ENCODE measurements at regions not wholly inside any gene's neighbourhood (a gene's known extent, or its start where the extent isn't known, plus 50 kb on each side); places are given as distances from the start of the nearest gene placed in this dataset.

DNA sequence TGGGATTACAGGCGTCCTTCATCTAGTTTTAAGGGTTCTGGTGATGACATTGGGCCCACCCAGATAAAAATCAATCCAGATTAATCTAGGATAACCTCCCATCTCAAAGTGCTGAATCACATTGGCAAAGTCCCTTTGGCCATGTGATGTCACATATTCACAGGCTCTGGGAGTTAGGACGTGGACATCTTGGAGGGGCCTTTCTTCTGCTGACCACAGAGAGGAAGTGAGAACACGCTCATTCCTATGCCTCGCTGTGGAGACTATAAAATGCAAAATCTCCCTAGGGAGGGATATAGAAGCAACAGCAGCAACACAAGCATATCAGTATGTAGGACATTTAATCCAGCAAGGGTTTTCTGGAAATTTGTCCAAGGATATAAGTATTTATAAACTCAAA lies 266.0 kb upstream of the PITRM1 start:
- Mint-ChIP-seq H3K36me3 (no peaks in the 10 kb centered on the region), H3K27ac (no peak overlapping the region), H3K4me1 (no peaks in the 10 kb centered on the region), H3K9me3 (no peaks in the 10 kb centered on the region), H3K4me3 (no peak overlapping the region)
- ATAC-seq (no peak), DNase-seq (ENCODE audit: low spot score in 2 of 2) (no peak)

DNA sequence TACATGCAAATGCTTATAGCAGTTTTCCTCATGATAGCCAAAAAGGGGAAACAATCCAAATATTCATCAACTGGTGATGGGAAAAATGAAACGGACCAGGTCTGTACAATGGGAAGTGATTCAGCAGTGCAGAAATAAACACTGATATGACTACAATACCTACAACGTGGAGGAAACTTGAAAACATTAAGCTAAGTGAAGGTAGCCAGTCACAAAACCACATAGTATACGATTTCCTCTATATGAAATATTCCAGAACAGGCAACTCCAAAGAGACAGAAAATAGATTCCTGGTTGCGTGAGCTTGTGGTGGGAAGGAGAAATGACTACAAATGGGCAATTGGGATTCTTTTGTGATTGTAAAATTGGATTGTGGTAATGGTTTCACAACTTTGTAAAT lies 263.1 kb upstream of the PITRM1 start:
- no peak for ATAC-seq
- peaks cover 4% of the 10 kb centered on the region for H3K9me3 Mint-ChIP-seq
- peaks cover 6% of the 10 kb centered on the region for H3K4me1 Mint-ChIP-seq
- no peaks in the 10 kb centered on the region for H3K36me3 Mint-ChIP-seq
- no peak overlapping the region for H3K4me3 Mint-ChIP-seq
- H3K27ac Mint-ChIP-seq, result no peak overlapping the region
- no peak for DNase-seq (ENCODE audit: low spot score in 2 of 2)

DNA sequence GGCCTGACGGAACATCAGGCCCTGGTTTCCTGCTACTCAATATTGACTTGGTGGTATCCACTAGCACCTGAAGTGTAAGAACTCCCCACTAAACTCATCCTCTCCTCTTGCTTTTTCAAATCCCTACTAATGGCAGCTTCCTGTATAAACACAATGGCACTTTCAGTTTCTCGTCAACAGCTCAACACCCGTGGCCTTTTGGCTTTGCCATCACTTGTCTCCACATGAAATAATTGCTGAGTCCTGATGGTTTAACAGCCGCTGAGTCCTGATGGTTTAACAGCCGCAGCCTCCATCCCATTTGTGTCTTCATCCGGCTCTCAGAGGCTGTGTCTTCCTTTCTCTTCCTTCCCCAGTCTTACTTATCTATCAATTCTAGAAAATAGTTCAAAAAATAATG lies 261.4 kb upstream of the PITRM1 start:
- no peak for DNase-seq (ENCODE audit: low spot score in 2 of 2)
- Mint-ChIP-seq H3K27ac (no peak overlapping the region), H3K4me1 (peaks cover 10% of the 10 kb centered on the region), H3K36me3 (no peaks in the 10 kb centered on the region), H3K9me3 (peaks cover 11% of the 10 kb centered on the region), H3K4me3 (no peak overlapping the region)
- no peak for ATAC-seq

DNA sequence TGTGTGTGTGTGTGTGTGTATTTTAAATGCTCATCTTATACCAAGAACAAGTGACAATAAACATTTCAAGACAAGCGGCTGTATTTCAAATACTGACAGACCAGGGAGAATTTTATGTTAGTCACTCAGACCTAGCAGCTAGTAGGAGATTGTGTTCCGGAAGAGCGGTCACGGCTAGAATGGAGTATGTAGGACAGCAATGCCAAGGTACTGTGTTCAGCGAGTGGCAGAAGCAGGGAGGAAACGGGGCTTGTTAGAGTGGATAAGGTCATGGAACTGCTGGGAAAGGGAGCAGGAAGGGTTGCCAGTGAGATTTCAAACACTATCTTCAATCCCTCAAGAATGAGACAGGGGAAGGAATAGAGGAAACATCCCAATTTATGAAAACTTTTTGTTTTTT lies 260.5 kb upstream of the PITRM1 start:
- no peak for ATAC-seq
- H3K4me3 Mint-ChIP-seq, result no peak overlapping the region
- peaks cover 10% of the 10 kb centered on the region for H3K4me1 Mint-ChIP-seq
- peaks cover 11% of the 10 kb centered on the region for H3K9me3 Mint-ChIP-seq
- H3K36me3 Mint-ChIP-seq, result no peaks in the 10 kb centered on the region
- no peak for DNase-seq (ENCODE audit: low spot score in 2 of 2)
- H3K27ac Mint-ChIP-seq, result no peak overlapping the region

DNA sequence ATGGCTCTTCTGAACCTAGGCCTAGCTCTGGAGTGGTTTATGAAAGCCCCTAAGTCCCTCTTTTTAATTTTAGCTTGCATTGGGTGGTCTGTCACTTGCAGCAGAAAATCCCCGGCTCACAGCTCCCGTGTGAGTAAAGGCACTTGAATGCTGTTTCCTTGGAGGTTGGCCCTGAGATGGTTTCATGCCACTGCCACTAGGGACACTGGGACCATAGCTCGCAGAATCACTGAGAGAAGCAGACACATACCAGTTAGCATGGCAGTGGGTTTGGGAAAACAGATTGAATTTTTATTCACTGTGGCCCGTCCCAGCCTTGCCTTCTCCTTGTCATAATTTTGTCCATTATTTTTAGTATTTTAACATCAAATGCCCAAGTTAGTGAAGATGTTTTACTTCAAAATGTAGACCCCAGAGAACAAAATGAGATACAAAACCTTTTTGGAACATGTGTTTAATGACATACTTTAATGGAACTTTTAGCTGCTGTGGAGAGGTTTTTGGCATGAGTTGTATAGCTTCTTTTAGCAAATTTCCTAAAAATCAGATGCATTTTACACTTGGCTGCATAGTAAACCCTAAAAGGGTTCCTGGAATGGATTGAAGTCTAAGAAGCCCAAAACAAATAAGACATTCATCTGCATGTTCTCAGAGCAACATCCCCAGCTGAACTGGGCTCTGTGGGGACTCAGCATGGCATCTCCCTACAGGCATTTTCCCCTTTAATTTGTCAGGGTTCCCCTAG lies 259.7 kb upstream of the PITRM1 start:
- H3K36me3 Mint-ChIP-seq, result no peaks in the 10 kb centered on the region
- no peak for ATAC-seq

DNA sequence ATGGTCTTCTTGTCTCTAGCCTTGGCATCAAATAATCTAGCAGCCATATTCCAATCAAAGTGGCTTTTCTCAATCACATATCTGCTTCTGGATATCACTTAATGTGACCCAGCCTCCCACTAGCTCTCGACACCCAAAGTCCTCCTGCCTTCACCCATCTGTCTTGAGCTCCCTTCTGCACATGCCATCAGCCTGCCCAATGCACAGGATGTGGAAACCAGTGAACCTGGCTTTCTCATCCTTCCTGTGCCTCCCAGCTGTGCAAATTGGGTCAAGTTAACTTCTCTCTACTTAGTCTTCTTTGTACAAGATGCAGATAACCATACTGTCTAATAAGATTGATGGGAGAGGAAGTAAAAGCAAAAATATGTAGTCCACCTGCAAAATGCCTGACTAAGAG lies 257.9 kb upstream of the PITRM1 start:
- H3K9me3 Mint-ChIP-seq, result peaks cover 11% of the 10 kb centered on the region
- no peak for ATAC-seq
- DNase-seq (ENCODE audit: low spot score in 2 of 2), result no peak
- peaks cover 10% of the 10 kb centered on the region for H3K4me1 Mint-ChIP-seq
- H3K36me3 Mint-ChIP-seq, result no peaks in the 10 kb centered on the region
- no peak overlapping the region for H3K4me3 Mint-ChIP-seq
- no peak overlapping the region for H3K27ac Mint-ChIP-seq

More for the DNA sequence above, 259.7 kb upstream of the PITRM1 start:
- Mint-ChIP-seq H3K9me3 (peaks cover 11% of the 10 kb centered on the region), H3K4me3 (no peak overlapping the region), H3K4me1 (peaks cover 10% of the 10 kb centered on the region), H3K27ac (no peak overlapping the region)
- no peak for DNase-seq (ENCODE audit: low spot score in 2 of 2)

DNA sequence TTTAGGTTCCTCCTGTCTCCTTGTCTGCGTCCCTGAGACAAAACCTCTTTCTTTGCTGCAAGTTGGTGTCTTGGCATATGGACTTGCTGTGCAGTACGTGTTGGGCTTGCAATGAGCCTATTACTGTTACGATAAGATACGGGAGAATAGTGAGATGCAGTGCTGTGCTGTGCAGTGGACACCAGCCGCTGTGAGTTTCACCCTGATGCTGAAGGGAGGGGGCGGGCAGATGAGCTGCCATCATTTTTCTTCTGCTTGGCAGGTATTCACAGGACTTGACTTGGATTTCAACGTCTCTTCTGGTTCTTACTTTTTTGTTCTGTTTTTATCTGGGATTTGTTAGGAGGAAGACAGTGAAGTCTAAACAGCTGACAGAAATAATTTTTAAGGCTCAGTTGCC lies 257.1 kb upstream of the PITRM1 start:
- Mint-ChIP-seq H3K27ac (no peak overlapping the region), H3K4me3 (no peak overlapping the region), H3K9me3 (peaks cover 11% of the 10 kb centered on the region), H3K4me1 (peaks cover 10% of the 10 kb centered on the region), H3K36me3 (no peaks in the 10 kb centered on the region)
- DNase-seq (ENCODE audit: low spot score in 2 of 2) (no peak), ATAC-seq (no peak)

DNA sequence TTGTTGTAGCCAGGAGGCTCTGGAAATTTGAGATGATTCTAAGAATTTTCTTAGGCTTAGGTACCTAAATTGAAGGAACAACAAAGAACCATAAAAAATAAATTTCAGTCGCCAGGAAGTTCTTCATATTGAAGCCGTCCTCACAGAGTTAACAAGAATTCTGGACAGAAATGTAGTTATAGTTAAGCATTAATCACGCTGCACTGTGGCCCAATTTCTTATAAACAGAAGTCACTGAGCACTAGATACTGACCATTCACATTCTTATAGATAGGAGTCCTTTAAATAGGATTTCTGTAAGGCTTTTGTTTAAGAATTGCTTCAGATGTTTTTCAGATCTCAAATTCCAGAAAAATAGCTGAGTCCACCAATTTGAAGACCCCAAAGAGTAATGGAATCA lies 256.2 kb upstream of the PITRM1 start:
- Mint-ChIP-seq H3K36me3 (no peaks in the 10 kb centered on the region), H3K4me1 (peaks cover 16% of the 10 kb centered on the region), H3K27ac (no peak overlapping the region), H3K9me3 (peaks cover 11% of the 10 kb centered on the region), H3K4me3 (no peak overlapping the region)
- no peak for ATAC-seq
- DNase-seq (ENCODE audit: low spot score in 2 of 2), result no peak

DNA sequence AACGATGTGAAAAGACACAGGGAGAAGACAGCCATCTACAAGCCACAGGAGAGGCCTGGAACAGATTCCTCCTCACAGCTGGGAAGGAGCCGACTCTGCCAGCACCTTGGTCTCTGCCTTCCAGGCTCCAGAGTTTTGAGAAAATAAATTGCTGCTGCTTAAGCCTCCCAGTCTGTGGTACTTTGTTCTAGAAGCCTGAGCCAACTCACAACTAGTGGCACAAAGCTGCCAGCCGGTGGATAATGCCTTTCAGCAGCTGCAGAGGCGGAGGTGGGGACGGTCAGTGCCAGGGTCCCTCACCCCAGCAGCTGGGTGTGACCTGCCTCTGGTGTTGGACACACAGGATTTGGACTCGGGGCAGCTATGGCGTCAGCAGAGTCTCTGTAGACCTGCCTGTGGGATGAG lies 255.4 kb upstream of the PITRM1 start:
- Mint-ChIP-seq H3K9me3 (peaks cover 11% of the 10 kb centered on the region), H3K4me1 (peaks cover 25% of the 10 kb centered on the region), H3K27ac (no peak overlapping the region), H3K4me3 (no peak overlapping the region), H3K36me3 (no peaks in the 10 kb centered on the region)
- ATAC-seq (no peak), DNase-seq (ENCODE audit: low spot score in 2 of 2) (no peak)

DNA sequence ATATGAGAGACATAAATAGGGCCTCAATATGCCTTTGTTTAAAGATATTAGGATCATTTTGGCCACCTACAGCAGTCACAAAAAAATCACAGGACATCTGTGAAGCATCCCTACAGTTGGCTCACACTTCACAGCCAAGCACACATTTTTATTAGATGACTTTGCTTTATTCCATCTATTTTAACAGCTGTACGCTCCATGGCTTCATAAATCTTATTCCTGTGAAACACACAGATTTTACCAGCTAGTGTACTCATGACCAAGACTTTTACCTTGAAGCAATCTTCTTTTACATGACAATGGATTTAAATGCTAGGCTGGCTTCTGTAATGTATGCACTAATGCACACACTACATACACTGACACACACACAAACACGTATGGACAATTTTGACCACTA lies 254.8 kb upstream of the PITRM1 start:
- Mint-ChIP-seq H3K36me3 (no peaks in the 10 kb centered on the region), H3K4me3 (no peak overlapping the region), H3K9me3 (peaks cover 11% of the 10 kb centered on the region), H3K4me1 (peaks cover 26% of the 10 kb centered on the region), H3K27ac (no peak overlapping the region)
- DNase-seq (ENCODE audit: low spot score in 2 of 2) (no peak), ATAC-seq (no peak)

DNA sequence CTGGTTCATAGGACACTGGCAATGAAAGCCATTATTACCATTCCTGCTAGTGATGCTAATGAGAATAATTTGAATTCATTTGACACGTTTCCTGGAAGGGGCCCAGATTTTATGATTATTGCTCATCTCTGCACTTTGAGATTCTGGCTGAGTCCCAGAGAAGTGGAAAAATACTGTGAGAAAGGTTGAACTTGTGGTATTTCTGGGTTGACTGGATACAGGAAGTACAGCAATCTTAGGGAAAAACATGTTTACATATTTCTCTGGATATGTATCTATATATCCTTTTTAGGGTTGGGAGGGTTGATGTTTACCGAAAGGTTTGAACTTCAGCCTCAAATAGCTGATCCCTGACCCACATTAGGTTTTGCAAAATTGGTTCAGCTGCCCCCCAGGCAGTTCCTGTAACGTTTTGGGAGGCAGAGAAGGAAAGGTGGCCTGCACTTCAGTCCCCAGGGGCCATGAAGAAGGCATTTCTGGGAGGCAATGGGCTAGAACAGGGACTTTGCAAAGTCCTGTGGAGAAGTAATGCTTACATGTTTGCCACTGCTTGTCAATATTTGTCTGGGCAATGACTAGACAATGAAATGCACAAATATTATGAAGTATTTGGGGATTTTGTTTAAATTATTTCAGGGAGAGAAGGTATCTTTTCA lies 253.7 kb upstream of the PITRM1 start:
- H3K27ac Mint-ChIP-seq, result no peak overlapping the region
- no peaks in the 10 kb centered on the region for H3K36me3 Mint-ChIP-seq
- H3K9me3 Mint-ChIP-seq, result peaks cover 11% of the 10 kb centered on the region
- H3K4me3 Mint-ChIP-seq, result no peak overlapping the region
- H3K4me1 Mint-ChIP-seq, result peaks cover 35% of the 10 kb centered on the region
- no peak for ATAC-seq
- DNase-seq (ENCODE audit: low spot score in 2 of 2), result no peak

DNA sequence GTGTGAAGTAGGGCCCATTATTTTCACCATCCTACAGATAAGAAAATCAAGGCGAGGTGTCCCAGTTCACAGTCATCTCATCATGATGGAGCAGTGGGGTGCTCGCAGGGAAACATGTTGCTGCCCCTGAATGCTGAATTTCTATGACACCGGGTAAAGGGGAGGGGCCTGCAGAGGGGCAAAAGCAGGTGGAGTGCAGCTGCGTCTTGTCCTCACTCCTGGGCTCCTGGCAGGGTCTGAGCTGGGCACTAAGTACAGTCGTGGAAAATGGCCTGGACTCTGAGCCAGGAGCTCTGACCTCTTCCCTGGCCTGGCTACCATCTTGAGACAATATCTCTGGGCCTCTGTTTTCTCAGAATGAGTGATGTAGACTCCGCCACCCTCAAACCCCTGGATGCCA lies 253.1 kb upstream of the PITRM1 start:
- ATAC-seq, result no peak
- Mint-ChIP-seq H3K4me1 (peaks cover 33% of the 10 kb centered on the region), H3K27ac (no peak overlapping the region), H3K4me3 (no peak overlapping the region), H3K36me3 (no peaks in the 10 kb centered on the region), H3K9me3 (peaks cover 7% of the 10 kb centered on the region)
- no peak for DNase-seq (ENCODE audit: low spot score in 2 of 2)

DNA sequence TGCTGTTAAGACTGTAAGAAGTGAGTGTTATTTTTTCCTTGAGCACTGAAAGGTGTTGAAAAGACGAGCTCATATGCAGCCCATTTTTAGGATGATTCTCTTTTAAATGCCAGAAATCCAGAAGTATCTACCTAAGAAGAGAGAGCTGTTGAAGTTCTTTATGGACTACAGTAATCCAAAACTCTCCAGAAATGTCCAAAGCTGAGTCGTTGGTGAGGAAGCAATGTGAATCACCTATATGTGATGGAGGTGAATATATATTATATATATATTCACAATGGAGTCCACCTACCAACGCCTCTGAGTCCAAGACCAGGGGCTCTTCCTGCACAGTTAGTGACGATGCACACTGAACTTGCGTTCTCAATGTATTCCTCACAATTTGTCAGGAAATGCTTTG lies 252.7 kb upstream of the PITRM1 start:
- no peak for DNase-seq (ENCODE audit: low spot score in 2 of 2)
- H3K36me3 Mint-ChIP-seq, result no peaks in the 10 kb centered on the region
- peaks cover 5% of the 10 kb centered on the region for H3K9me3 Mint-ChIP-seq
- ATAC-seq, result no peak
- no peak overlapping the region for H3K27ac Mint-ChIP-seq
- H3K4me3 Mint-ChIP-seq, result no peak overlapping the region
- H3K4me1 Mint-ChIP-seq, result peaks cover 33% of the 10 kb centered on the region

DNA sequence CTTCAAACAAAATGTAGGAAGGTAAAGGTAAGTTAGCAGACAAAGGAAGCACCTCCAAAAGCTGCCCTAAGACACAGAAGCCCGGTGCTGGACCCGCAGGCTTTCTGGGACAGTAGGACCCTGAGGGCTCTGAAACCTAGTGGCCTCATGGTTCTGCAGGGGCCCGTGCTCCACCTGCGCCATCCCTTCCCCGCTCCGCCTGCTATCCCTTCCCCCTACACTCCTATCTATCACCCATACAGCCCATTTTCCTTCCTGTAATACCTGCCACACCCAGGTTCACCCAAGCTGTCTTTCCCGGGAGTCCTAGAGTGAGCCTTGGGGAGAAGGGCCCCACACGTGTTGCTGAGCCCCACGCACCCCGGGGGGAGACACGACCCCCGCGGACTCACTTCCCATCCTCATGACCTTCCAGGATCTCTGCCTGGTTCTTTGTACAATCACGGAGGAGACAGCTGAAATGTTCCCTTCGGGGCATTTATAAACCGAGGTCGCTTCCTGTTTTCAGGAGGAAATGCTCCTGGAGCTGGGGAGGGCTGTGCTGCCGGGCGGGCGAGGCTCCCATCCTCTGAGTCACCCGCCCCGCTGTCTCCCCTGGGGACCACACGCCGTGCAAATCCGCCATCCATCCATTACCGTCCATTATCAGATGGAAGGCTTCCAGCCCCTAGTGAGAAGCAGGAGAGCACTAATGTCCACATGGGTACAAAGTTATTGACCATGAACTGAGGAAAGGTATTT lies 251.7 kb upstream of the PITRM1 start:
- no peak for DNase-seq (ENCODE audit: low spot score in 2 of 2)
- H3K27ac Mint-ChIP-seq, result no peak overlapping the region
- no peak overlapping the region for H3K4me3 Mint-ChIP-seq
- H3K36me3 Mint-ChIP-seq, result no peaks in the 10 kb centered on the region
- no peaks in the 10 kb centered on the region for H3K9me3 Mint-ChIP-seq
- H3K4me1 Mint-ChIP-seq, result peaks cover 43% of the 10 kb centered on the region
- ATAC-seq, result no peak

DNA sequence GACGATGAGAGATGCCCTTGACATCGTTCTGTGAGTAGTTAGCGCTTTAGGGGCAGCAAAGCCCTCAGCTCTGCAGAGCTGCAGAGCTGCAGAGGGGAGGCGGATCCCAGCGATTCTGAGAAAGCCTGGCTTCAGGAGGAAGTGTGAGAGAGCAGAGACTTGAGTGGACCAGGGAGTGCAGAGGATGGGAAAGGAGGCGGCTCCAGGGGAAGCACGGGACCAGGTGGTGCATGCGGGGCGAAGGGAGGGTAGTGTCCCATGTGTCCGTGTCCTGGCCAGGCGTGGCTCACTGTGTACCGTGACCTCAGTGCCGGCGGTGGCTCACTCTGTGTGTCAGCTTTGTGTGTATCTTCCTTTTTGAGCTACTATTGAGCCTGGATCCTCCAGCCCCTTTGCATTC lies 250.8 kb upstream of the PITRM1 start:
- no peak overlapping the region for H3K27ac Mint-ChIP-seq
- DNase-seq (ENCODE audit: low spot score in 2 of 2) (no peak), ATAC-seq (no peak)
- no peak overlapping the region for H3K4me3 Mint-ChIP-seq
- no peaks in the 10 kb centered on the region for H3K36me3 Mint-ChIP-seq
- no peaks in the 10 kb centered on the region for H3K9me3 Mint-ChIP-seq
- H3K4me1 Mint-ChIP-seq, result peaks cover 44% of the 10 kb centered on the region

DNA sequence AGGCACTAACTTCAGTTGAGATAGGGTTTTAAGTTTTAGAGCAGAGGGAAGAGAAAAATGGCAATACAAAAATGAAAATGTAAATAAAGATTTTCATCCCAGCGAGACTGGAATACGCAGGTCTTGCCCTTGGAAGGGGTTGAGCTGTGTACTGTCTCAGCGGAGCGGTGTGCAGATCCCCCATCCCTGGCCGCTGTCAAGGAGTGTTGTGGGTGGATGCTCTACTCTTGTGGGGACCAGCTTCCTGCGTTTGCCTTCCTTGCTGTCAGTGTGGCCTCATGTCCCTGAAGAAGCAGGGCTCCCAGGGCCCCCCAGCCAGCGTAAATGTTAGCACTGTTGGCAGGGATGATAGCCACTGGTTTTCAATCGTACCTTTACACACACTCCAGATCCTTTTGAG lies 249.7 kb upstream of the PITRM1 start:
- DNase-seq (ENCODE audit: low spot score in 2 of 2), result no peak
- H3K9me3 Mint-ChIP-seq, result no peaks in the 10 kb centered on the region
- no peak for ATAC-seq
- no peaks in the 10 kb centered on the region for H3K36me3 Mint-ChIP-seq
- H3K4me3 Mint-ChIP-seq, result no peak overlapping the region
- no peak overlapping the region for H3K27ac Mint-ChIP-seq
- H3K4me1 Mint-ChIP-seq, result peaks cover 44% of the 10 kb centered on the region
